GM12864 (cell line): ENCODE measurements at regions not wholly inside any gene's neighbourhood (a gene's known extent, or its start where the extent isn't known, plus 50 kb on each side); places are given as distances from the start of the nearest gene placed in this dataset.

ENCODE experiments used
- DNase-seq: peaks from one replicate; pipeline ENCODE4 v3.0.0-alpha.2; 2011; ENCODE audit warnings: low read depth
- H3K4me3 ChIP-seq: 2 replicates; pipeline ENCODE4 v1.5.1; 2011; ENCODE audit warnings: mild to moderate bottlenecking, low read depth, low read length, control low read depth
- TF ChIP-seq, protein P1 (sequence below): IDR thresholded peaks from 2 replicates; pipeline ENCODE4 v1.5.1; 2011; ENCODE audit warnings: low read depth, mild to moderate bottlenecking, moderate library complexity, low read length, control low read depth, inconsistent platforms; ENCODE audit errors: missing control alignments

DNA sequence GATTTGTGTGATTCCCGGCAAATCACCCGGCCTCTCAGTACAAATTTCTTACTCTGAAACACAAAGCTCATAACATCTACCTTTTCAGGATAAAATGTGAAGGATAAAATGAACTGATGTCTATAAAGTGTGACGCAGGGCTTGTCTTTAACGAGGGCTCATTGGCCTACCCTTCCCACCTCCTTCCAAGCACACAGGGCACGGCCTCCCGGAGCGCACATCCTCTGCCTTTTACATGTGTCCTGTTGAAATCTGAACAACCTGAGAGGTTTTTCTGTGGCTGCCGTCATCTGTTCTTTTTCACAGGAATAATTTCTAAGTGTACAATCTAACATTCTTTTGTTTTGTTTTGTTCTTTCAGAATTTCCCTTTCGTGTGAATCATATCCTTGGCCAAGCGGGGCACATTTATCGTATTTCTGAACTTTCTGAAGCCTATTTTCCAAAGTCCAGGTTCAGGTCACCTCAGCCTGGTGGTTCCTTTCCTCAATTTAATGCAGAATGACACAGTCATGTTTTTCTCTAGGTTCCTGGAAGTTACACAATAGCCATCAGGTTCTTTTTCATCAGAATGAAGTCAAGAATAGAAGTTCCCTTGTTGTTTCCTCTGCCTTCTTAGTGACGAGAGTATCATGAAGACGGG, 53.1 kb upstream of the SPRY1 start:
- H3K4me3 ChIP-seq: no peak overlapping the region
- no peak for DNase-seq
- TF ChIP-seq, protein P1, sequence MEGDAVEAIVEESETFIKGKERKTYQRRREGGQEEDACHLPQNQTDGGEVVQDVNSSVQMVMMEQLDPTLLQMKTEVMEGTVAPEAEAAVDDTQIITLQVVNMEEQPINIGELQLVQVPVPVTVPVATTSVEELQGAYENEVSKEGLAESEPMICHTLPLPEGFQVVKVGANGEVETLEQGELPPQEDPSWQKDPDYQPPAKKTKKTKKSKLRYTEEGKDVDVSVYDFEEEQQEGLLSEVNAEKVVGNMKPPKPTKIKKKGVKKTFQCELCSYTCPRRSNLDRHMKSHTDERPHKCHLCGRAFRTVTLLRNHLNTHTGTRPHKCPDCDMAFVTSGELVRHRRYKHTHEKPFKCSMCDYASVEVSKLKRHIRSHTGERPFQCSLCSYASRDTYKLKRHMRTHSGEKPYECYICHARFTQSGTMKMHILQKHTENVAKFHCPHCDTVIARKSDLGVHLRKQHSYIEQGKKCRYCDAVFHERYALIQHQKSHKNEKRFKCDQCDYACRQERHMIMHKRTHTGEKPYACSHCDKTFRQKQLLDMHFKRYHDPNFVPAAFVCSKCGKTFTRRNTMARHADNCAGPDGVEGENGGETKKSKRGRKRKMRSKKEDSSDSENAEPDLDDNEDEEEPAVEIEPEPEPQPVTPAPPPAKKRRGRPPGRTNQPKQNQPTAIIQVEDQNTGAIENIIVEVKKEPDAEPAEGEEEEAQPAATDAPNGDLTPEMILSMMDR: no peak

DNA sequence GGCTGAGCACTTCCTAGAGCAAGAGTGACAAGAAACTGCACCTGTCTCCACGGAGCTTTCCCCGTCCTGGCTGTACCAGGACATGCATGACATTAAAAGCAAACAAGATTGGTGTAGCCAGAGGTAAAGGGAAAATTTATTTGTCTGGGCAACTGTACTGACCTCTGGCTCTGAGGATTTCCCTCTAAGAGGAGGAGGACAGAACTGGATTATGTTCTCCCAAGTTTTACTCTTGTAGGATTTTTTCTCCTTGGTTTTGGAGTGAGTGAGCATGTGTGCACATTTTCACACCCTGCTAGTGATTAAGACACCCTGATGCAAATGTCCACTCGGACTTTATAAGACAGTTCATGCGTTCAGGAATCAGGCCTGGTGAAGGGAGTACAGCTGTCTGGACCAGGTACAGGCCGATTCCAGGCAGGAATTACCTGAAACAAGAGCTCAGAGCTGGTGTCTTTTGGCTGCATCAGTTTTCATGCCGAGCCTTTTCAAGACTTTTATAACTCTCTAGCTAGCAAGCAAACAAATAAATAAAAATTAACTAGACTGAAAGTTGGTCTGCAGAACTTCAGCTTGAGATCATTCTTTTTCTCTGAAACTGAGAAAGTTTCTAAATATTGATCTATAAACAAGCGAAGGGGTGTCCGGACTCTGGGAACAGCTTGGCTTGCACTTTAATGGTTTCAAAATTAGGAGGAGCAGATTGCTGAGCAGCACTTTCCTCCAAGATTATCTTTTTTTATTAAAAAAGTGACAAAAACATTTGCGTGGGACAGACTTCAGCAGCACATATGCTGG, 51.3 kb upstream of the SPRY1 start:
- DNase-seq: no peak
- TF ChIP-seq, protein P1: no peak
- H3K4me3 ChIP-seq: no peak overlapping the region

DNA sequence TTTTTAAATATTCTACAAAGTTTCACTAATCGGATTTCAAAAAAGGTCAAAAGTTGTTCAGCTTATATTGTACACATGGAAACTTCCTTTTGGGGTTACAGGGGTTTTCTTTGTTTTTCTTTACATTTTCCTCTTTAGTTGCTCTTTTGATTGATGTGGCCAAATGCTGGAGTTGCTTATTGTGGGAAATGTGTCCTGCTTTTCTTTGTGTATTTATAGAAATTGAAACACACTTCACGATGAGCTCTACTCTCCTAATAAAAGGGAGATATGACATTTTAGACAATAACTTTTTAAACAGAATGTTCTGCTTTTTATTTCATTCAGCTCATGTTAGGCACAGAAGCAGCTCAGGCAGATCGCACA, 50.7 kb upstream of the SPRY1 start:
- DNase-seq: no peak
- no peak overlapping the region for H3K4me3 ChIP-seq
- TF ChIP-seq, protein P1: no peak

DNA sequence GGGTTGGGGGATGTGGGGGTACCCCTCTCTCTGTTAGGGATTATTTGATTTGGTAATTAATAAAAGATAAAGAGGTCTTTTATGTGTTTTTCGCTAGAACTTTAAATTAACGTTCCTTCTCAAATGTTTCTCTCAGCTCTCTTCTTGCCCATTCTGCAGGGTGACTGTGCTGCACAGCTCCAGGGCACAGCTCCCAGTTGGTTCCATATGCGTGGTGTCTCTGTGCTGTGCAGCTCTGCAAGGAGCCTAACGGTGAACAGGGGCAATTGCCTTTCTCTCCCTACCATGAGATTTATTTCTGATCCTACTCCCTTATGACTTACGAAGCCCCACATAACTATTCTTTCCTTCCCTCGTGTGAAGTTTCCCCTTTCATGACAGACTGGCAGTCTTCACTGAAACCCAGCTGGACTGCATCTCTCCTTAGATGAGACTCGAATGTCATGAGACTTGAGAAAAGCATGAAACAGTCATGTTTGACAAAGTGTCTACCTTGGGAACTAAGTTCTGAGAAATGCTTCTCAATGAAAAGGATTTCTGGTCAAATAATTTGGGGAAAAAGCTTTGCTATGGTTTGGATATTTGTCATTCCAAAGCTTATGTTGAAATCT, 50.2 kb upstream of the SPRY1 start:
- DNase-seq: no peak
- TF ChIP-seq, protein P1: no peak
- no peak overlapping the region for H3K4me3 ChIP-seq
